A673 (cell line): ENCODE measurements at regions not wholly inside any gene's neighbourhood (a gene's known extent, or its start where the extent isn't known, plus 50 kb on each side); places are given as distances from the start of the nearest gene placed in this dataset.

Source experiments
- BruUV-seq: library from RNA; stranded (reverse); fragments of 400-500 nt; replicated peaks from 2 replicates; lab custom pipeline; 2021; lab: Mats Ljungman, UMichigan
- CTCF ChIA-PET: fragments of 300-600 bp; sonication (Branson Sonifier 250); formaldehyde crosslinking; loops from one replicate; lab custom pipeline; 2022; ENCODE audit warnings: antibody characterized with exemption; lab: Charles Lee
- POLR2A ChIA-PET: fragments of 300-600 bp; sonication (Branson Sonifier 250); formaldehyde crosslinking; loops from one replicate; lab custom pipeline; 2022; ENCODE audit warnings: antibody characterized with exemption; ENCODE audit not compliant: low non-redundant PET; lab: Charles Lee
- DNase-seq: peaks from one replicate; pipeline ENCODE4 v3.0.0-alpha.2; 2015; ENCODE audit warnings: low spot score
- H3K27ac ChIP-seq: fragments of 200-600 bp; sonication (generic); 2 replicates; pipeline ENCODE4 v1.5.1; 2016; ENCODE audit warnings: mixed run types, low read depth, mild to moderate bottlenecking, mixed read lengths, antibody characterized with exemption, low read length; ENCODE audit not compliant: poor library complexity, severe bottlenecking
- H3K27me3 ChIP-seq: fragments of 200-600 bp; sonication (generic); replicated peaks from 2 replicates; pipeline ENCODE4 v1.6.1; 2017; ENCODE audit warnings: mixed run types, low read depth, mild to moderate bottlenecking, mixed read lengths, antibody characterized with exemption, low read length; ENCODE audit not compliant: insufficient read depth, poor library complexity
- H3K36me3 ChIP-seq: fragments of 200-600 bp; sonication (generic); 2 replicates; pipeline ENCODE4 v1.6.1; 2016; ENCODE audit warnings: mixed run types, mild to moderate bottlenecking, mixed read lengths, antibody characterized with exemption, low read length; ENCODE audit not compliant: insufficient read depth, poor library complexity, severe bottlenecking
- H3K4me1 ChIP-seq: fragments of 200-600 bp; sonication (generic); 2 replicates; pipeline ENCODE4 v1.6.1; 2017; ENCODE audit warnings: mixed run types, mild to moderate bottlenecking, mixed read lengths, antibody characterized with exemption, low read length; ENCODE audit not compliant: insufficient read depth, poor library complexity, severe bottlenecking
- H3K4me3 ChIP-seq: fragments of 200-600 bp; sonication (generic); 2 replicates; pipeline ENCODE4 v1.5.1; 2016; ENCODE audit warnings: low read depth, mixed run types, mild to moderate bottlenecking, mixed read lengths, low read length; ENCODE audit not compliant: poor library complexity, severe bottlenecking
- H3K9me3 ChIP-seq: fragments of 200-600 bp; sonication (generic); 2 replicates; pipeline ENCODE4 v1.6.1; 2016; ENCODE audit warnings: mixed run types, low read depth, mild to moderate bottlenecking, mixed read lengths, antibody characterized with exemption, low read length; ENCODE audit not compliant: poor library complexity, severe bottlenecking
- CTCF ChIP-seq: fragments of 300-800, 200-600 bp; sonication (generic); conservative IDR thresholded peaks from 2 replicates; pipeline ENCODE4 v1.5.1; 2017; ENCODE audit warnings: low read depth, mild to moderate bottlenecking, antibody characterized with exemption, low read length, moderate library complexity, mixed read lengths
- EZH2 ChIP-seq: fragments of 200-600 bp; sonication (generic); IDR thresholded peaks from 2 replicates; pipeline ENCODE4 v1.6.1; 2017; ENCODE audit warnings: borderline replicate concordance, low read depth, mild to moderate bottlenecking, mixed read lengths, antibody characterized with exemption, low read length; ENCODE audit not compliant: poor library complexity, severe bottlenecking
- intact Hi-C: fragments of 100-400 bp; cut with micrococcal nuclease; formaldehyde crosslinking; loops from one replicate; pipeline ENCODE4 v1.10.0; 2022; ENCODE audit not compliant: unreplicated experiment

GRCh38 chr5:18992264-18992663 is 995.7 kb downstream of the CDH18 start:
- H3K4me3 ChIP-seq = no peak overlapping the region
- intact Hi-C loops = no loop called here
- H3K27me3 ChIP-seq = no peaks in the 10 kb centered on the region
- CTCF ChIA-PET = no interaction called here
- H3K36me3 ChIP-seq = no peaks in the 10 kb centered on the region
- BruUV-seq = no TSS peak
- no peak overlapping the region for H3K27ac ChIP-seq
- DNase-seq = no peak
- H3K9me3 ChIP-seq = no peaks in the 10 kb centered on the region
- POLR2A ChIA-PET = no interaction called here
- no peaks in the 10 kb centered on the region for H3K4me1 ChIP-seq
- TF ChIP-seq CTCF = no peak

- intact Hi-C loops = no loop called here
- no TSS peak for BruUV-seq
- H3K9me3 ChIP-seq = no peaks in the 10 kb centered on the region
- no peak overlapping the region for H3K4me3 ChIP-seq
- TF ChIP-seq EZH2 (no peak), CTCF (no peak)
- no peaks in the 10 kb centered on the region for H3K27me3 ChIP-seq
- no peak overlapping the region for H3K27ac ChIP-seq
- no peak for DNase-seq
- no peaks in the 10 kb centered on the region for H3K4me1 ChIP-seq
- no peaks in the 10 kb centered on the region for H3K36me3 ChIP-seq
- ChIA-PET POLR2A (no interaction called here), CTCF (no interaction called here)
Observed at GRCh38 chr5:18999478-18999877, 988.5 kb downstream of the CDH18 start.

- intact Hi-C loops = no loop called here
- DNase-seq = no peak
- H3K36me3 ChIP-seq = no peaks in the 10 kb centered on the region
- H3K9me3 ChIP-seq = no peaks in the 10 kb centered on the region
- H3K27me3 ChIP-seq = no peaks in the 10 kb centered on the region
- no peak overlapping the region for H3K4me3 ChIP-seq
- no peak for TF ChIP-seq CTCF
- no peak for TF ChIP-seq EZH2
- ChIA-PET CTCF (no interaction called here), POLR2A (no interaction called here)
- BruUV-seq = no TSS peak
- H3K27ac ChIP-seq = no peak overlapping the region
- no peaks in the 10 kb centered on the region for H3K4me1 ChIP-seq
Observed at GRCh38 chr5:19001054-19001453, 986.9 kb downstream of the CDH18 start.
